ENCODE measurements at regions not wholly inside any gene's neighbourhood (a gene's known extent, or its start where the extent isn't known, plus 50 kb on each side); places are given as distances from the start of the nearest gene placed in this dataset.

DNA sequence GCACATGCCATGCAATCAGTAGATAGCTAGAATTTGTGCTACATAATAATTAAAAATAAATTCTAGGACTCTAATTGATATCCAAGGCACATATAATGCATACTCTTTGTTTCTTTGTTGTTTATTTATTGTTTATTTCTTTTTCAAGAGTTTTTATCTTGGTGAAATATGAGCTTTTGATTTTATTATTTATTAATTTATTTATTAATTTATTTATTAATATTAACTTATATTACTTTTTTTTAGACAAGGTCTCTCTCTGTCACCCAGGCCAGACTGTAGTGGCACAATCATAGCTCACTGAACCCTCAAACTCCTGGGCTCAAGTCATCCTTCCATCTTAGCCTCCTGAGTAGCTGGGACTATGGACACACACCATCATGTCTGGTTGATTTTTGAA lies 519.9 kb downstream of the HAO1 start:
- DNase-seq: no peak

- no peak for DNase-seq
Measured at GRCh38 chr20:7426890-7427496, 513.3 kb downstream of the HAO1 start.

GRCh38 chr20:7428946-7429345 lies 511.3 kb downstream of the HAO1 start:
- no peak for DNase-seq

- DNase-seq: no peak
Measured at GRCh38 chr20:7432612-7433011, 507.6 kb downstream of the HAO1 start.

- DNase-seq: no peak
Measured at GRCh38 chr20:7437311-7437710, 502.9 kb downstream of the HAO1 start.

DNA sequence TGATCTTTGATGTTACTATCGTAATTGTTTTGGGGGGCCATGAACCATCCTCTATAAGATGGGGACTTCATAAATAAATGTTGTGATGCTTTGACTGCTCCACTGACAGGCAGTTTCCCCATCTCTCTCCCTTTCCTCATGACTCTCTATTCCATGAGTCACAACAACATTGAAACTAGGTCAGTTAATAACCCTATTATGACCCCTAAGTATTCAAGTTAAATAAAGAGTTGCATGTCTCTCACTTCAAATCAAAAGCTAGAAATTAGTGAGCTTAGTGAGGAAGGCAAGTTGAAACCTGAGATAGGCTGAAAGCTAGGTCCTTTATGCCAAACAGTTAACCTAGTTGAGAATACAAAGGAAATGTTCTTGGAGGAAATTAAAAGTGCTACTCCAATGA lies 491.0 kb downstream of the HAO1 start:
- no peak for DNase-seq

DNA sequence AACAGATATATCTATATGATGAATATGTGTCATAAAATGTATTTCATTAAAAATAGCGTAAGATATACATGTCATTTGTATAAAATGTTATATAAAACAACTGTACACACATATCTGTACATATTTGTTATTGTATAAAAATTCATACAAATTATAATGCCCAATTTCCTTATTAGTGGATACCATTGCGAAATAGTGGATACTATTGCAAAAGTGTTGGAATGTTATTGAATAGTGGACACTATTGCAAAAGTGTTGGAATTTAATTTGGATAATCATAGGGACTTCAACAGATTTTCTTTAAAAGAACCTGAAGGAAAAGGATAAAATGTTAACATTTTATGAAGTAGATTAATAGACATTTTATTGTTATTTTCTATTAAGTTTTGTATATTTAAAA lies 487.4 kb downstream of the HAO1 start:
- DNase-seq: no peak

DNA sequence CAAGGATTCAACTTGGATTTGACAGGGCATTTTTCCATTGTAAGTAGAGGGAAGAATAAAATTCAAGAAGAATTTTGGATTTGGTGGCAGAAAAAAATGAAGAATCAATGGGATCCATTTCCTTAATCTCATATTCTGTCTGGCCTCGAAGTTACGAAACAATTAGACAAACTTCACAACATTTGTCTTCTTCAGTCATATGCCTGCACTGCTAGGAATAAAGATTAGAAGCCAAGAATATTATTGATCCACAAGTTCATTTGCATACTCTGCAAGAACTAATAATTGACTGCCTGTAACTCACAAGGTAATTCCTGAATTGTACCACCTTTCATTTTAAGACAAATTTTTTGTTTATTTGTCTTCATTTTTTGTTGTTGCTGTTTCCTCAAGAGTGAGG lies 486.2 kb downstream of the HAO1 start:
- no peak for DNase-seq

DNA sequence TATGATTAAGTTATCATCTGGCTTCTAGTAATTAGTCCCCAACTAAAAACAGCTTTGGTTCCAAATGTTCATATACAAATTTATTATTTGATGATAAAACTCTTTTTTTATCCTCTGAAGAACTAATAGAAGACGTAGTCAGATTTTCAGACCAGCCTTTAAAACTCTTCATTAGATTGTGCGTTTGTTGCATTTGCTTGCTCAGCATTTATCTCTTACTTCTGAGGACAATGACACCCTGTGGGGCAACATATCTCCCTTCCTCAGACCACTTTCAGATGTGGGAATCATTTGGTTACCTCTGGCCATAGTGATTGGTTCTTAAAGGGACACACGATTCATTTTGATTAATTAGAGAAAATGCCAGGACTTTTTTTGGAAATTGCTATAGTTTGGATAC lies 481.8 kb downstream of the HAO1 start:
- no peak for DNase-seq

DNA sequence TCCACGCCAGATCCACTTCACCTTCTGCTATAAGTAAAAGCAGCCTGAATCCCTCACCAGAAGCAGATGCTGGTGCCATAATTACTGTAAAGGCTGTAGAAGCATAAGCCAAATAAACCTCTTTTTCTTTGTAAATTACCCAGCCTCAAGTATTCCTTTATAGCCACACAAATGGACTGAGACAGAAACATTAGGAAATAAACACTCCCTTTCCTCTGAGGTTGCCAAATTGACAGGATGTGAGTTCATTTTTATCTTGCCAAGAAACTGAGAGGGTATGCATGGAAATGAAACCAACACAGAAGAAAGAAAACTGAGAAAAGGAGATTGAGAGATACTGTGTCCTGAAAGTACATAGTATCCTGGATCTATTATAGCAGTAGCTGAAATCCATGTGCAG lies 481.2 kb downstream of the HAO1 start:
- DNase-seq: no peak

DNA sequence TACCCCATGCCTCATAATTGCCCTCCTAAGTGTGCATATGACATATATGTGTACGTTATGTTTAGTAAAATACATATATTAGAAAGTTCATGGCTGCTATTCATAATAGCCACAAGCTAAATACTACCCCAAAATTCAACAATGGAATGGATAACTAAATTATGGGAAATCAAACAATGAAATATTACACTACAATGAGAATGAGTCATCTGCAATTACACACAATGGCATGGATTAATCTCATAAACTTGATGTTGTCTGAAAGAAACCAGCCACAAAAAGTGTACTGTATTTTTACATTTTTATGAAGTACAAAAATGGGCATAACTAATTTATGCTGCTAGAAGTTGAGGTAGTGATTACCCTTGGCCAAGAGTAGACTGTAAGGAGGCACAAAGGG lies 477.0 kb downstream of the HAO1 start:
- DNase-seq: no peak

- DNase-seq: no peak
Measured at GRCh38 chr20:7470912-7471311, 469.3 kb downstream of the HAO1 start.

- no peak for DNase-seq
Measured at GRCh38 chr20:7490288-7490687, 450.0 kb downstream of the HAO1 start.

GRCh38 chr20:7492257-7492656 lies 448.0 kb downstream of the HAO1 start:
- no peak for DNase-seq

GRCh38 chr20:7493311-7493710 lies 446.9 kb downstream of the HAO1 start:
- no peak for DNase-seq

- no peak for DNase-seq
Measured at GRCh38 chr20:7496394-7496991, 443.8 kb downstream of the HAO1 start.

GRCh38 chr20:7497985-7498384 lies 442.3 kb downstream of the HAO1 start:
- no peak for DNase-seq

GRCh38 chr20:7499201-7499600 lies 441.1 kb downstream of the HAO1 start:
- no peak for DNase-seq

- no peak for DNase-seq
Measured at GRCh38 chr20:7500231-7500663, 440.0 kb downstream of the HAO1 start.

- no peak for DNase-seq
Measured at GRCh38 chr20:7503501-7503900, 436.8 kb downstream of the HAO1 start.

DNA sequence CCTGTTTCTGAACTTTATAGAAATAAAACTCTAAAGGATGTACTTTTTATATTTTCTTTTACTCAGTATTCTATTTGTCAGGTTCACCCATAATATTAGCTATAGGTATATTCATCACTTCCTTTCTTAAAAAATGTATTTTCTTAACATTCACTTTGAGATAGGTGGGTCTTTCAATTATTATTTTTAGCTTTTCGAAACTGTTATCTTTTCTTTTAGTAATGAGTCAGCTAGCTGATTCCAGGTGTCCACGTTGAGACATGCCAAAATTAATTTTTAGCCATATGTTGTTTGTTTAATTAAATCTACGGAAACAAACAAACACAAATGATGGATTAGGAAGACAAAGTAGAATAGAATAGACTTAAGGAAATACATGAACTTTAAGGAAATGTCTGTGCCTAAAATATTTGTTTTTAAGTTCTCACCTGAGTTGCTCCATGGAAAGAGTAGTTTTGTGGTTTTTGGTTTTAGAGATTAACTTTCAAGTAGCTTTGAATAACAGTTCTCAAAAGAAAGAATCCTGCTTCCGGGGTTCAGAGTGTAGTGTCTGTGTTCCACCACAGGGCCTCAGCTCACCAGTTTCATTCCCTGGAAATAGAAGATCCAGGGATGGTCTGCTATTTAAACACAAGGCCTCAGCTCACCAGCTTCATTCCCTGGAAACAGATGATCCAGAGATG lies 435.0 kb downstream of the HAO1 start:
- DNase-seq: no peak

DNA sequence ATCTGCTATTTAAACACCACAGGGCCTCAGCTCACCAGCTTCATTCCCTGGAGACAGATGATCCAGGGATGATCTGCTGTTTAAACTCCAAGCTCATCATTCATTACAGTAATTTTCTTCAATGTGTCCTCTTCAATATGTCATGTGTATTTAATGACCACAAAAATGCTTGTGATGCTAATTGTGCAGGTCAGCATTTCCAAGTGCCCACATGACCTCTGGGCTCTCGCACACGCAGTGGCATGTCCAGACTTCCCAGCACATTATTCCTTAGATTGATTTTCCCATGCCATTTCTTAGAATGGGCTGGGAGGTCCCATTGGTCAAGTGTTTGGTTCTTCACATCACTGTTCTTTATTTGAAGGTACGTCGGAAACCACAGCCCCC lies 434.4 kb downstream of the HAO1 start:
- DNase-seq: no peak

GRCh38 chr20:7516621-7517111 lies 423.6 kb downstream of the HAO1 start:
- DNase-seq: no peak

DNA sequence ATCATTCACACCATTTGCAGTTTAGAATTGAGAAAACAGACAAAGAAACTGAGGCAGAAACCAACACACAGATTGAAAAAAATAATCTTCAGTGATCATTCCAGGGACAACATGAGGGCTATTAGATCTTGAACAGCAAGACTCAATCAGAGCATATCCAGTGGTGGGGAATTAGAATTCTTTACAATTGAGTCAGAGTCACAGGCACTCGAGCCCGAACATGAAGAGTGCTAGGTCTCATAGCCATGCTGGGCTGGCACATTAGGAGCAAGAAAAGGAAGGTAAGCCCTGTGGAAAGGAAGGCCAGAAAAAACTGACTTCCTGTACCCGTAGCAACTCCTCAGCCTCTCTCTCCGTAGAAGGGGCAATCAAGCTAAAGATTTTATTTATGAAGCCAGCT lies 419.9 kb downstream of the HAO1 start:
- DNase-seq: no peak
